GM21786 (cell line): ENCODE measurements at regions not wholly inside any gene's neighbourhood (a gene's known extent, or its start where the extent isn't known, plus 50 kb on each side); places are given as distances from the start of the nearest gene placed in this dataset.

Experiments
- ATAC-seq: cut with Tn5 transposase; IDR thresholded peaks from one replicate; pipeline ENCODE4 v1.9.1; 2021; ENCODE audit not compliant: unreplicated experiment

DNA sequence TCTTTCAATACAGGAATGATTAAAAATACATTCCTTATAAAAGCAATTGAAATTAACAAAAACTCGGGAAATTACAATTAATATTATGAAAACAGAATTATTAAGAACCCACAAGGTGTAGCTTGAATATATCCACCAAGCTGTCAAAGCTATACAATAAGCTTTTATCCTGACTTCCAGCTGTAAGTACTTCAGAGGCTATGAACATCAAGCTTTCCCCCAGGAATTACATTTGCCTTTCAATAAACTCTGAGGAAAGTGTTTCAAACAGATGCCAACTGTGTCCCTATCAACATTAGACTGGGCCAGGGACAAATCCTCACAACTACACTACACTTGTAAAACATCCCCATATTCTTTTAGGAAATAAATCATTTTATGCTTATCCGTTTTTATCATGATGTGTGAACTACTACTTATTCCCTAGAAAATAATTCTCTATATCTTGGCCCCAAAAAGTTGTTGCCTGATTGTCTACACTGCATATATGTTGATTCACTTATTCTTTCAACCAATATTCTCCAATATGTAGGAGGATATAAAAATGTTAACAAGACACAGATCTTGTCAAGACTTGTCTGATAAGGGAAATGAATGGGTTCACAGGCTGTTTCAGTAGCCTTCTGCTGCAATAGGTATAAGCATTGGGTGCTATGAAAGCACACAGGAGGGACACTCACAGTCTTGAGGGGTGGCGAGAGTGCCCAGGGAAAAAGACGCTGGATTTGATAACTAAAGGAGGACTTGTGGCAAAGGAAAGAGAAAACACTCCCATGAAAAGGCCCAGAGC, 494.1 kb downstream of the CENPC start:
- no peak for ATAC-seq

DNA sequence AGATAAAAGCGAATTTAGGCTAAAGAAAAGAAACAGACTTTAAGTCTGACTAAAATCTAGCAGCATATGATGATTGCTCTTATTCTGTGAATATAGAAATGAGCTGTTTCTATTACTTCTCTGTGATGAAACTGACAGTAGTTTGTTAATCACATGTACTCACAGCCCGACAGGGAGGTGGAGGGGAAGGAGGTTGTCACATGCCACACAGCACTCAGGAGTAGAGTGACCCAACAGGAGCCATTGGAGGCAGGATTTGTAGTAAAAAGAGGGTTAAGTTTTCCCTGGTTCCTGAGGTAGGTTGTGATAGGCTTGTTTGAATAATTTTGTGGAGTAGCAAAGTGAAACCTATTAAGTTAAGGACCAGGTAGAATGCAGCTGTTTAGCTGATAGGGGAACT, 495.9 kb downstream of the CENPC start:
- no peak for ATAC-seq

DNA sequence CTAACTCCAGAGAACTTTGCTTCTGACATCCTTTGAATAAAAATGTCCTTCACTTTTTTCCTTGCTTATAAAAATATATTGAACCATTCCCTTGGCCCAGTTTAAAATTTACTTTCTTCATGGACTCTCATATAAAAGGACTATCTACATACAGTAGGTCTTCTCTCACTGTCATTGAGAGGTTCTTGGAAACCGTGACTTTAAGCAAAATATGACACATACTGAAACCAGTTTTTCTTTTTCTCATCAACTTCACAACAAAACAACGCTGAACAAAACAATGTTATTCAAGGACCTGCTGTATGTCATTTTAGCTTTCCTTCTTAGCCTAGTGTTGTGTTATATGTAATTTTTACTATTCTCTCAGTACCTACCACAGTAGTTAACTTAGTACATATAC, 496.8 kb downstream of the CENPC start:
- no peak for ATAC-seq

- ATAC-seq, result no peak
These were observed 505.0 kb downstream of the CENPC start for GRCh38 chr4:67040315-67040714.

DNA sequence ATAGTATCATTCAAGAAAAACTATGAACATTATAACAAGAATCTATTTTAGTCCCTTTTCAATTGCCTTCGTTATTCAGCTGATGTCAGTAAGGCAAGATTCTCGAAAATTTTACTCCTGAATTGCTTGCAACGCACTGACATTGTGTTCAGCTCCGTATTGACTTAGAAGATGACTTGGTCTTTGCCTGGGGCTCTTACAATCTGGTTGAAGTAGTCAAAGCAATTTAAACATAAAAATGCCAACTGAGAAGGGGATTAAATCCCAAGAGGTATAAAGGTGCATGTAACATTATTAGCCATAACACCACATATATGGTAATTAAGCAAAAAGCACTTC, 507.1 kb downstream of the CENPC start:
- no peak for ATAC-seq

- no peak for ATAC-seq
These were observed 507.6 kb downstream of the CENPC start for GRCh38 chr4:67037504-67038227.

GRCh38 chr4:67036791-67037190, 508.5 kb downstream of the CENPC start:
- ATAC-seq, result no peak

GRCh38 chr4:67035986-67036385, 509.3 kb downstream of the CENPC start:
- no peak for ATAC-seq

- ATAC-seq, result no peak
These were observed 509.8 kb downstream of the CENPC start for GRCh38 chr4:67035501-67035900.

DNA sequence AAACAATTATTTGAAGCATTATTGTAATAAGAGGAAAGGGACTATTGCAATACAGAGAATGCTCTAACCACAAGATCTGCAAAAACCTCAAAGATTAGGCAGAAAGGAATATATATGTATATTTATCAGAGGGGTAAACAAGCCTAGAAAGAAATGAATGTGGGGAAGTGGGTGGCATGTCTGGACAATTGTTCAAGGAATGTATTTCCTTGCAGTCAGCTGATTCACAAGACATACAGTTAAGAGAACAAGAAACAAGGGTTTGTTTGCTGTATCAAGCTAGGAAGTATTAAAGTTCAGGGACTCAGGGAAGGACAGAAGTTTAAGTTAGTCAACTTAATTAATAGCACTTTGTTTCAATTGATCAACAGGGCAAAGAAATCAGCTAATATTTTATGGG, 514.7 kb downstream of the CENPC start:
- no peak for ATAC-seq

DNA sequence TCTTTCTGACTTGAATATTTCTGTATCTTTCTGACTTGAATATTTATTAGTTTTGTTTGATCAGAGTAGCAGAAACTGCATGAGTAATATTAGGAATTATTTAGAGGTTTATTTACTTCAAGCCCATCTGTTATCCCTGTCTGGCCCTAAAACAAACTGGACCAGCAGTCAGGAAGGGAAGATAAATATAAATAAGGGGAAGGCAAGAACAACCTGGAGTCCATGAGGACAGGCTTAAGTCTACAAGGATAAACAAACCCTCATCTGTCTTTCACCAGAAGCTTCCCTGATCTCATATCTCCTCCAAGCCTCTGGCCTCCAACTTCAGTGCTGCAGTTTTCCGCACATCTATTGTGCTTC, 524.9 kb downstream of the CENPC start:
- no peak for ATAC-seq

- ATAC-seq, result no peak
These were observed 525.4 kb downstream of the CENPC start for GRCh38 chr4:67019686-67020437.

DNA sequence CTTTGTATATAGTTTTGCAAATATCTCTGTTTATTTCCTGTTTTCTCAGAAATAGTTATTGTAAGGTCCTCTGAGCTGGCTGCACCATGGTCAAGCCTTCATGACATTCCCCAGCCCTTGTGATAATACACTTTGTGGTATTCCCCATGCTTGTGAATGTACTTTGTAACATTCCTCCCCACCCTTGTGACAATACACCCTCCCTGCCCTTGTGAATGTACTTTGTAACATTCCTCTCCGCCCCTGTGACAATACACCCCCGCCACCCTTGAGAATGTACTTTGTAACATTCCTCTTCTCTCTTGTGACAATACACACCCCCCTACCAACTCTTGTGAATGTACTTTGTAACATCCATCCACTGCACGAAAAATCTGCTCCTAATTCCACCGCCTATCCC, 530.7 kb downstream of the CENPC start:
- no peak for ATAC-seq

GRCh38 chr4:67006791-67007190, 538.5 kb downstream of the CENPC start:
- no peak for ATAC-seq

DNA sequence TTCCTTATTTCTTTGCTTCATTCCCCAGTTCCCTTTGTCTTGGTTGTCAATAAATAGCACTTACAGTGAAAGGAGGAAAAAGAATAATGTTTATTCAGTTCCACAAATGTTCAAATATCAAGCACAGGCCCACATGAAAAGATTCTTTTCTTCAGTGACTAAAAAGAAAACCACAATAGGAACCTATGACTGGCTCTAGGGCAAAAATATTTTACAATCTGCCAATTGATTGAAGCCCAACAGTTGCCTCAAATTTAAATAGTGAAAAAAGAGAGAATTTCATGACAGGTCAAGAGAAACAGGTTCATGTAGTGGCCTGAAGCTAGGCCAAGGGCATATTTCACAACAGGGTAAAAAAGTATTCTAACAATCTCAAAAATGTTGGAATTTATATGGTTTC, 553.8 kb downstream of the CENPC start:
- no peak for ATAC-seq

DNA sequence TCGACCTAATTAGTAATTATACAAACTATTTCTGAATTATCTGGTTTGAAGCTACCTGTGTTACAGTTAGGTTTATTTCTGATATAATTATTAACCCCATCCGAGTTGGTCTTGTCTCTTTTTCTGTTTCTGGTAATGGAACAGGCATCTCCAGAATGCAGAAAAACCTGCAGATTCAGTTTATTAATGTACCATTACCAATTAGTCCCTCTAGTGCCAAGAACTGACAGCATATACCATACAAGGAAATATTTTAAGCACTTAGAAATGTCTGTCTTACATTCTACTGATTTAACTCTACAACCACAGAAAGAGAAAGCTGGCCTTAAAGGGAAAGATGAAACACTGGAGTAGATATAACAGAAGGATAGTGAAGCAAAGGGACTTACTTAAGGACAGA, 570.6 kb downstream of the CENPC start:
- no peak for ATAC-seq

DNA sequence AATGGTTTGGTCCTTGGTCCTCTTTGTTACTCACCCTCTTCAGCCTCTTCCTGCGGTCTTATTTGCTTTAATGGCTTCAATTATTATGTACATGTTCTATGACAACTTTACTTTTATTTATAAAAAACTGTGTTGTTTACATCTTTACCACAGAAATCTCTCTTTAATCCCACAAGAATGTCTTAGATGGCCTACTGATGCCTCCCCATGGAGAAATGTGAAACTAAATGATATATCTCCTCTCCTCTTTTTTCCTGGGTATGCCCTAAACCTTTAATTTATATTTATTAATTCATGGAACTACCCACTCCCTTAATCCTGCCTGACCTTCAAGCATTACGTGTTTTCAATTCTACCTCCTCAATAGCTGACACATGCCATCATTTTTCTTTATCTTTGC, 573.2 kb downstream of the CENPC start:
- no peak for ATAC-seq

DNA sequence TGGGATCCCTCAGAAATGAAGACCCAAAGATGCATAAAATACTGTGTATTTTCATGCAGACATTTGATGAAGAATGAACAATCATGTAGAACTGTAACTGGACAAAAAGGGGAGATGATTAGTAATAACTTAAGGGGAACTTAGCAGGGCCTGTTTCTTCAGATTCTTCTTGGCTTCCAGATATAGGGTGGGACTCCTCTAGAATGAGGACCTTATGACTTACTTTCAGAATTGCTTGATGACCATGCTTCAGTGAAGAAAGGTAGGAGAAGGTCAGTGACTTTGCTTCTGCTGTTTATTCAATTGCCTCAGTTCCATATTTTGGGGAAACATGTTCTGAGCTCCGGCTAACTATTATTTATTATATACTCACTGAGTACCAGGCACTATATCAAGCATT, 580.8 kb downstream of the CENPC start:
- ATAC-seq, result no peak

DNA sequence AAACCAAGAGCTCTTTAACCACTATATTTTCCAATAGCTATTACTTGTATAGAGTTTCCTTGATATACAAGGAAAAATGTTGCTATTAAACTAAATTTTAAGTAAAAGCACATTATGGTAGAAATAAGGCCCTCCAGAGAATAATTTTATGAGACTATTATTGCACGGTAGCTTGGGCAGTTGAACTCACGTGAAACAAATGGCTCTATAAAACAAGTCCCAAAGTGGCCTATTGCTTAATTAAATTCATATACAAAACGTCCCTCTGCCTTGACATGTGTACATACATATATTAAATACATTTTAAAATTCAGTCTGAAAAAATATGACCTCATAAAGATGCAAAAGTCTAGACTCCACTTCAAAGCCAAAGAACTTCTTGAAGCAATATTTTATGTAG, 582.2 kb downstream of the CENPC start:
- ATAC-seq, result no peak

DNA sequence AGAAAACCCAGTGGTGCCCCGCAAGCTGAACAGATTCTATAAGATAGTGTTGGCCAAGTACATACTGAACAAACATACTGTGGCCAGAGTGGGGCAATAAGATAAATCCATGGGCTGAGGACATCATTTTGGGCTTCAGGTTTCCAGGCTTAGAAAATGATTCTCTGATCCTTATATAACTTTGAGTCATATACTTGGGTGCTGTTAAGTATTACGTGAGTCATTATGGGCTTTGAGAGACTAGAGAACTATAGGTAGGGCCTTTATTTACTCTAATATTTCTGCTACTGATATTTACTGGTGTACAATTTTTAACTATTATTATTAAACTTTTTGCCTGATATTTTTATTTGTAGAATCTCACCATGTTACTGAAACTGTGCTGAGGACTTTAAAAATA, 586.1 kb downstream of the CENPC start:
- no peak for ATAC-seq

DNA sequence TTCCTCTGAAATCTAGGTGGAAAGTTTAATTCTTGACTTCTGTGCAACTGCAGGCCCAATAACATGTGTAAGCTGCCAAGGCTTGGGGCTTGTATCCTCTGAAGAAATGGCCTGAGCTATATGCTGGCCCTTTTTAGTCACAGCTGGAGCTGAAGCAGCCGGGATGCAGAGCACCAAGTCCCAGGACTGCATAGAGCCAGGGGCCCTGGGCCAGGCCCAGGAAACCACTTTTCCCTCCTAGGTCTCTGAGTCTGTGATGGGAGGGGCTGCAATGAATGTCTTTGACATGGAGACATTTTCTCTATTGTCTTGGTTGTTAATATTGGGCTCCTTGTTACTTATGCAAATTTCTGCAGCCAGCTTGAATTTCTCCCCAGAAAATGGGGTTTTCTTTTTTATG, 588.5 kb downstream of the CENPC start:
- ATAC-seq, result no peak

DNA sequence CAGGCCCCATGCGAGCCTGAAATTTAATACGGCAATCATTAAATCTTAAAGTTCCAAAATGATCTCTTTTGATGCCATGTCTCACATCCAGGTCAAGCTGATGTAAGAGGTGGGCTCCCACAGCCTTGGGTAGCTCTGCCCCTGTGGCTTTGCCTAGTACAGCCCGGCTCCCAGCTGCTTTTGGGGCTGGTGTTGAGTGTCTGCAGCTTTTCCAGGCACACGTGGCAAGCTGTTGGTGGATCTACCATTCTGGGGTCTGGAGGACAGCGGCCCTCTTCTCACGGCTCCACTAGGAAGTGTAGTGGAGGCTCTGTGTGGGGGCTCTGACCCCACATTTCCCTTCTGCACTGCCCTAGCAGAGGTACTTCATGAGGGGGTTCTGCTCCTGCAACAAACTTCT, 588.9 kb downstream of the CENPC start:
- no peak for ATAC-seq
